HL-60 (cell line): ENCODE measurements at regions not wholly inside any gene's neighbourhood (a gene's known extent, or its start where the extent isn't known, plus 50 kb on each side); places are given as distances from the start of the nearest gene placed in this dataset.

ENCODE experiments used
- TF ChIP-seq, protein P1 (sequence below): IDR thresholded peaks from one replicate; pipeline ENCODE4 v1.5.1; 2011; ENCODE audit warnings: low read length, control low read depth, inconsistent platforms; ENCODE audit not compliant: insufficient read depth
- TF ChIP-seq, protein P2 (sequence below): IDR thresholded peaks from 2 replicates; pipeline ENCODE4 v1.6.1; 2012; ENCODE audit warnings: low read depth; ENCODE audit not compliant: insufficient replicate concordance

DNA sequence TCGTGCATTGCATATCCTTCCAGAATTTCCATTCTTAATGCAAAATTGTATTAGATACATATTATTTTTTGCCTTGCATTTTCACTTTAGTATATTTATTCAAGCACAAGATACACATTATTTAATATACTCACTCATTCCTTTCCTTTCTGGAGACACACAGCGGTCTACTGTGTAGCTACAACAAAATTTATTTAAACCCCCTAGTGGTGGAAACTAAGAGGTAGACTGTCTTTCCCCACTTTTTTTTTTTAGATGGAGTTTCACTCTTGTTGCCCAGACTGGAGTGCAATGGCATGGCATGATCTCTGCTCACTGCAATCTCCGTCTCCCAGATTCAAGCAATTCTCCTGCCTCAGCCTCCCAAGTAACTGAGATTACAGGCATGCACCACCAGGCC is 2040.3 kb upstream of the PCDH20 start:
- TF ChIP-seq, protein P1, sequence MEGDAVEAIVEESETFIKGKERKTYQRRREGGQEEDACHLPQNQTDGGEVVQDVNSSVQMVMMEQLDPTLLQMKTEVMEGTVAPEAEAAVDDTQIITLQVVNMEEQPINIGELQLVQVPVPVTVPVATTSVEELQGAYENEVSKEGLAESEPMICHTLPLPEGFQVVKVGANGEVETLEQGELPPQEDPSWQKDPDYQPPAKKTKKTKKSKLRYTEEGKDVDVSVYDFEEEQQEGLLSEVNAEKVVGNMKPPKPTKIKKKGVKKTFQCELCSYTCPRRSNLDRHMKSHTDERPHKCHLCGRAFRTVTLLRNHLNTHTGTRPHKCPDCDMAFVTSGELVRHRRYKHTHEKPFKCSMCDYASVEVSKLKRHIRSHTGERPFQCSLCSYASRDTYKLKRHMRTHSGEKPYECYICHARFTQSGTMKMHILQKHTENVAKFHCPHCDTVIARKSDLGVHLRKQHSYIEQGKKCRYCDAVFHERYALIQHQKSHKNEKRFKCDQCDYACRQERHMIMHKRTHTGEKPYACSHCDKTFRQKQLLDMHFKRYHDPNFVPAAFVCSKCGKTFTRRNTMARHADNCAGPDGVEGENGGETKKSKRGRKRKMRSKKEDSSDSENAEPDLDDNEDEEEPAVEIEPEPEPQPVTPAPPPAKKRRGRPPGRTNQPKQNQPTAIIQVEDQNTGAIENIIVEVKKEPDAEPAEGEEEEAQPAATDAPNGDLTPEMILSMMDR = no peak
- TF ChIP-seq, protein P2, sequence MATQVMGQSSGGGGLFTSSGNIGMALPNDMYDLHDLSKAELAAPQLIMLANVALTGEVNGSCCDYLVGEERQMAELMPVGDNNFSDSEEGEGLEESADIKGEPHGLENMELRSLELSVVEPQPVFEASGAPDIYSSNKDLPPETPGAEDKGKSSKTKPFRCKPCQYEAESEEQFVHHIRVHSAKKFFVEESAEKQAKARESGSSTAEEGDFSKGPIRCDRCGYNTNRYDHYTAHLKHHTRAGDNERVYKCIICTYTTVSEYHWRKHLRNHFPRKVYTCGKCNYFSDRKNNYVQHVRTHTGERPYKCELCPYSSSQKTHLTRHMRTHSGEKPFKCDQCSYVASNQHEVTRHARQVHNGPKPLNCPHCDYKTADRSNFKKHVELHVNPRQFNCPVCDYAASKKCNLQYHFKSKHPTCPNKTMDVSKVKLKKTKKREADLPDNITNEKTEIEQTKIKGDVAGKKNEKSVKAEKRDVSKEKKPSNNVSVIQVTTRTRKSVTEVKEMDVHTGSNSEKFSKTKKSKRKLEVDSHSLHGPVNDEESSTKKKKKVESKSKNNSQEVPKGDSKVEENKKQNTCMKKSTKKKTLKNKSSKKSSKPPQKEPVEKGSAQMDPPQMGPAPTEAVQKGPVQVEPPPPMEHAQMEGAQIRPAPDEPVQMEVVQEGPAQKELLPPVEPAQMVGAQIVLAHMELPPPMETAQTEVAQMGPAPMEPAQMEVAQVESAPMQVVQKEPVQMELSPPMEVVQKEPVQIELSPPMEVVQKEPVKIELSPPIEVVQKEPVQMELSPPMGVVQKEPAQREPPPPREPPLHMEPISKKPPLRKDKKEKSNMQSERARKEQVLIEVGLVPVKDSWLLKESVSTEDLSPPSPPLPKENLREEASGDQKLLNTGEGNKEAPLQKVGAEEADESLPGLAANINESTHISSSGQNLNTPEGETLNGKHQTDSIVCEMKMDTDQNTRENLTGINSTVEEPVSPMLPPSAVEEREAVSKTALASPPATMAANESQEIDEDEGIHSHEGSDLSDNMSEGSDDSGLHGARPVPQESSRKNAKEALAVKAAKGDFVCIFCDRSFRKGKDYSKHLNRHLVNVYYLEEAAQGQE = no peak
